ENCODE measurements at regions not wholly inside any gene's neighbourhood (a gene's known extent, or its start where the extent isn't known, plus 50 kb on each side); places are given as distances from the start of the nearest gene placed in this dataset.

GRCh38 chr13:74017301-74018061 lies 116.7 kb downstream of the KLF12 start:
- no peak overlapping the region for H3K27ac Mint-ChIP-seq
- no peak for DNase-seq
- H3K4me1 Mint-ChIP-seq = no peaks in the 10 kb centered on the region
- CTCF ChIA-PET = no interaction called here
- no peaks in the 10 kb centered on the region for H3K27me3 Mint-ChIP-seq
- peaks cover 18% of the 10 kb centered on the region for H3K36me3 Mint-ChIP-seq (ENCODE audit: low read depth)
- peaks cover 12% of the 10 kb centered on the region for H3K9me3 Mint-ChIP-seq
- no peak overlapping the region for H3K4me3 Mint-ChIP-seq
- POLR2A ChIA-PET = interaction anchor here (0.6 kb wide), 1 partner anchor 120 kb away, joined by 3 read pairs; no protein-coding TSS in a partner anchor

- no peaks in the 10 kb centered on the region for H3K27me3 Mint-ChIP-seq
- DNase-seq = no peak
- no peaks in the 10 kb centered on the region for H3K4me1 Mint-ChIP-seq
- POLR2A ChIA-PET = no interaction called here
- no peak overlapping the region for H3K4me3 Mint-ChIP-seq
- peaks cover under 1% of the 10 kb centered on the region for H3K36me3 Mint-ChIP-seq (ENCODE audit: low read depth)
- H3K9me3 Mint-ChIP-seq = no peaks in the 10 kb centered on the region
- CTCF ChIA-PET = no interaction called here
- no peak overlapping the region for H3K27ac Mint-ChIP-seq
Measured at GRCh38 chr13:74015137-74015536, 119.1 kb downstream of the KLF12 start.

DNA sequence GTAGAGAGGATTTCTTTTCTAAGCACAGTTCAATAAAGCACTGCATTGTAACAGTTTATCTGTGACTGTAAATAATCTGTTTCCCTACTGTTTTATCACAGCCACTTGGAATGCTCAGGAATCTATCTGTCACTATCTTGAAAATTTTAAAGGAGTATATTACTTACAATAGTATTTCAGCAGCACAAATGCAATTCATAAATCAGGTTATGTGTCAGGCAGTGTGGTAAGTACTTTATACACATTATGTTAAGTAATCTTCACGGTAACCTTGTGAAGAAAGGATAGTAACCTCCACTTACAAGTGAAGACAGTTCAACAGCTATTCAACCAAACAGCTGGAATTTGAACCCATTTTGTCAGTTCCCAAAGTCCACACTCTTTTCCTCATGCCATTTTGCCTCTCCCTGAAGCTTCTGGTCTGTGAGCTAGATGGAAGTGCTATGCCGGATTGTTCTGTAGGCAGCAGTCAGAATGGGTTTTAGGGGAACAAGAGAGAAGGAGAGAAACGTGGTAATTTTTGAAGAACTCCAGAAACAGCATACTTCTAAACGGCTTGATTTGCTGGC lies 125.0 kb downstream of the KLF12 start:
- DNase-seq = no peak
- H3K27me3 Mint-ChIP-seq = no peaks in the 10 kb centered on the region
- CTCF ChIA-PET = no interaction called here
- no peaks in the 10 kb centered on the region for H3K4me1 Mint-ChIP-seq
- peaks cover 9% of the 10 kb centered on the region for H3K36me3 Mint-ChIP-seq (ENCODE audit: low read depth)
- no peak overlapping the region for H3K27ac Mint-ChIP-seq
- POLR2A ChIA-PET = interaction anchor here (1.3 kb wide), 1 partner anchor 136 kb away, joined by 3 read pairs; no protein-coding TSS in a partner anchor
- H3K4me3 Mint-ChIP-seq = no peak overlapping the region
- no peaks in the 10 kb centered on the region for H3K9me3 Mint-ChIP-seq

GRCh38 chr13:74006666-74007065 lies 127.5 kb downstream of the KLF12 start:
- H3K27me3 Mint-ChIP-seq = no peaks in the 10 kb centered on the region
- POLR2A ChIA-PET = no interaction called here
- H3K4me1 Mint-ChIP-seq = no peaks in the 10 kb centered on the region

GRCh38 chr13:74005320-74006157 lies 128.7 kb downstream of the KLF12 start:
- ChIA-PET CTCF (no interaction called here), POLR2A (no interaction called here)
- no peak overlapping the region for H3K27ac Mint-ChIP-seq
- no peaks in the 10 kb centered on the region for H3K4me1 Mint-ChIP-seq
- H3K36me3 Mint-ChIP-seq (ENCODE audit: low read depth) = peaks cover 9% of the 10 kb centered on the region
- no peaks in the 10 kb centered on the region for H3K9me3 Mint-ChIP-seq
- H3K4me3 Mint-ChIP-seq = no peak overlapping the region
- no peaks in the 10 kb centered on the region for H3K27me3 Mint-ChIP-seq
- no peak for DNase-seq

More at GRCh38 chr13:74006666-74007065, 127.5 kb downstream of the KLF12 start:
- Mint-ChIP-seq H3K27ac (no peak overlapping the region), H3K36me3 (ENCODE audit: low read depth) (peaks cover 9% of the 10 kb centered on the region), H3K9me3 (no peaks in the 10 kb centered on the region), H3K4me3 (no peak overlapping the region)
- CTCF ChIA-PET = no interaction called here
- DNase-seq = no peak

DNA sequence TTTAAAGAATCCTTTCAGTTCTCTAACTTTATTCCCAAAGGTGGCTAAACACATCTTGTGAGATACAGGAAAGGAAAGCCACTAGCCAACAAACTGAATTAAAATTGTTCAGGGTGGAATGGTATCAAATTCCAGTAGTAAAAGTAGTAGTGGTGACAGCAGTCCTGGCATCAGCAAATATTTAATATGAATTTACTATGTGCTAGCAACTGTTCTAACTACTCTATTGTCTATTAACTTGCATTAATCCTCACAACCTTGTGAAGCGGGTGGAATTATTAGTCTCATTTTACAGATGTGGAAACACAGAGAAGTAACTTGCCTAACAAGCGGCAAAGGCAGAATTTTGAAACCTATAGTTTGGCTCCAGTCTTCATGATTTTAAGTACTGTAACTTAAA lies 130.1 kb downstream of the KLF12 start:
- Mint-ChIP-seq H3K4me3 (no peak overlapping the region), H3K27me3 (no peaks in the 10 kb centered on the region), H3K9me3 (no peaks in the 10 kb centered on the region), H3K36me3 (ENCODE audit: low read depth) (peaks cover 4% of the 10 kb centered on the region), H3K27ac (no peak overlapping the region), H3K4me1 (peaks cover 3% of the 10 kb centered on the region)
- no peak for DNase-seq
- ChIA-PET POLR2A (no interaction called here), CTCF (no interaction called here)

DNA sequence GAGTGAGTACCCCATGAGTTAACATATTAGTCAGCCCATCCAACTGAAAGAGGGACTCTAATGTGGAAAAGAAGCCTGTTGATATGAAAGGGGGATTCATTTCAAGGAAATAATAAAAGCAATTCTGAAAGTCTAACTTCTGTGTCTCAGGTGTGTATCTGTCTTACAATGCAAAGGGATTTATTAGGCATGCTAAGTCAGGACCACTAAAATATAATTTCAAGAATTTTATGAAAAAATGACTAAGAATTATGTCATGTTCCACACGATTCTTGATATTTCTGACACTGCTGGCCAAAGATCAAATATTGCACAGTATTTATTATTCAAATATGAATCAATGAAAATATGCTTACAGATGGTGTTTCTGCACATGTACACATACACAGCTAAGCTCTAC lies 130.8 kb downstream of the KLF12 start:
- H3K27me3 Mint-ChIP-seq = no peaks in the 10 kb centered on the region
- H3K36me3 Mint-ChIP-seq (ENCODE audit: low read depth) = peaks cover 4% of the 10 kb centered on the region
- CTCF ChIA-PET = no interaction called here
- POLR2A ChIA-PET = no interaction called here
- H3K4me1 Mint-ChIP-seq = peaks cover 6% of the 10 kb centered on the region
- no peak for DNase-seq
- H3K9me3 Mint-ChIP-seq = no peaks in the 10 kb centered on the region
- H3K27ac Mint-ChIP-seq = no peak overlapping the region
- H3K4me3 Mint-ChIP-seq = no peak overlapping the region

GRCh38 chr13:74000876-74001275 lies 133.3 kb downstream of the KLF12 start:
- peaks cover 6% of the 10 kb centered on the region for H3K4me1 Mint-ChIP-seq
- no peak overlapping the region for H3K27ac Mint-ChIP-seq
- no peaks in the 10 kb centered on the region for H3K36me3 Mint-ChIP-seq (ENCODE audit: low read depth)
- DNase-seq = no peak
- ChIA-PET CTCF (no interaction called here), POLR2A (no interaction called here)
- no peaks in the 10 kb centered on the region for H3K27me3 Mint-ChIP-seq
- H3K9me3 Mint-ChIP-seq = no peaks in the 10 kb centered on the region
- no peak overlapping the region for H3K4me3 Mint-ChIP-seq

GRCh38 chr13:73998631-73999030 lies 135.6 kb downstream of the KLF12 start:
- H3K36me3 Mint-ChIP-seq (ENCODE audit: low read depth) = peaks cover 10% of the 10 kb centered on the region
- peaks cover 6% of the 10 kb centered on the region for H3K4me1 Mint-ChIP-seq
- H3K27ac Mint-ChIP-seq = no peak overlapping the region
- POLR2A ChIA-PET = interaction anchor here (1.1 kb wide), 1 partner anchor 64 kb away, joined by 3 read pairs; no protein-coding TSS in a partner anchor
- H3K4me3 Mint-ChIP-seq = no peak overlapping the region
- DNase-seq = no peak
- CTCF ChIA-PET = no interaction called here
- H3K27me3 Mint-ChIP-seq = no peaks in the 10 kb centered on the region
- H3K9me3 Mint-ChIP-seq = no peaks in the 10 kb centered on the region

DNA sequence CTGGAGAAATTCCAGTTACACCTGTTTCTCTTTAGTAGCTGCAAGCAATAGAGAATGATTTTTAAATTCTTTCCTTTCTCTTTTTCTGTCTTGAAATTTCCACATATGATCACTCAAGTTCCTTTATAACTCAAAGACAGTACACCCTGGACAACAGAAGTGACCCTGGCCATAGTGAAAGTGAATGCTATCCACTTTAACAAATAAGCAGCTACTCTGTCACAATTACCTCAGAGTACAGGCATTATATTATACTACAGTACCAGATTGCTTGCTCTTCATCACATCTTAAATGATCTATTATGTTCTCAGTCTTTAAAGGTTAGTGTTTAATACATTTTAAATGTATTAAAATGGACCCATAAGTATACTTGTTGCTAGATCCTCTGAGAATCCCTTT lies 136.2 kb downstream of the KLF12 start:
- DNase-seq = no peak
- no peaks in the 10 kb centered on the region for H3K9me3 Mint-ChIP-seq
- H3K36me3 Mint-ChIP-seq (ENCODE audit: low read depth) = peaks cover 13% of the 10 kb centered on the region
- H3K27me3 Mint-ChIP-seq = no peaks in the 10 kb centered on the region
- H3K4me1 Mint-ChIP-seq = peaks cover 6% of the 10 kb centered on the region
- no peak overlapping the region for H3K27ac Mint-ChIP-seq
- CTCF ChIA-PET = no interaction called here
- POLR2A ChIA-PET = interaction anchor here (1.1 kb wide), 1 partner anchor 64 kb away, joined by 3 read pairs; no protein-coding TSS in a partner anchor
- no peak overlapping the region for H3K4me3 Mint-ChIP-seq

DNA sequence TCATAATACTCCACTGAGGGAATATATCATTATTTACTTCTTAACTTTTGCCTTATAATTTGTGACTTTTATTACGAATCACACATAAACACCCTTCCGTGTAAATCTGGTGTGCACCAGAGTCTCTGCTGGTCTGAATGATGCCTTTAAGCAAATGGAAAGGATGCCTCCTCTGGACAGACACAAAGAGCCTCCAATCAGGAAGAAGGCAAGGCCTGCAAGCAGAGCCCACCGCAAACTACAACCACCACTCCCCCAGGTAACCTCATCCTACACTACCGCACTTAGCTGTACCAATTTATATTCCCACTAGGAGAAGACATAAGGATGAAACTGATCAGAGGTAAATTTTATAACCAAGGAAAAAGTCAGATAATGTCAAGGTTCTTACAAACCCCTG lies 137.6 kb downstream of the KLF12 start:
- no peak overlapping the region for H3K27ac Mint-ChIP-seq
- POLR2A ChIA-PET = no interaction called here

DNA sequence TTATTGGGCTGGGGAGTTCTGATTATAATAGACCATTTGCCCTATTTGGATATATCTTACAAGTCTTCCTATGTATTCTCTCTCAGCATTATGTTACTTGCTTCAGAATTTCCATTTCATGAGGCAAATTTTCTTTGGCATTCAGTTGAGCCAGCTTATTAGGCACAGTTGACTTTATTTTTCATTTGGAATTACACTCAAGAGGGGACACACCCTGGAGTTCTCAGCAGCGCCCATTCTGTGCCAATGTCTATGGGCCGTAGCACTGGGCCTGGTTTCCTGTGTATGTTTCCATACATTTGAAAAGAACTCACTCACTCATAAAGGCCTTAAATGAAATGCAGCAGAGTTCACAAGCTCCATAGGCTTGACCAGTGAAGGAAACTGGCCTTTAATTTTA lies 138.5 kb downstream of the KLF12 start:
- ChIA-PET CTCF (no interaction called here), POLR2A (no interaction called here)
- H3K4me1 Mint-ChIP-seq = peaks cover 6% of the 10 kb centered on the region
- H3K4me3 Mint-ChIP-seq = no peak overlapping the region
- H3K27me3 Mint-ChIP-seq = no peaks in the 10 kb centered on the region
- peaks cover 17% of the 10 kb centered on the region for H3K36me3 Mint-ChIP-seq (ENCODE audit: low read depth)
- no peak overlapping the region for H3K27ac Mint-ChIP-seq
- no peaks in the 10 kb centered on the region for H3K9me3 Mint-ChIP-seq
- no peak for DNase-seq

More for the DNA sequence above, 137.6 kb downstream of the KLF12 start:
- Mint-ChIP-seq H3K4me3 (no peak overlapping the region), H3K36me3 (ENCODE audit: low read depth) (peaks cover 17% of the 10 kb centered on the region), H3K9me3 (no peaks in the 10 kb centered on the region), H3K27me3 (no peaks in the 10 kb centered on the region), H3K4me1 (peaks cover 6% of the 10 kb centered on the region)
- DNase-seq = no peak
- CTCF ChIA-PET = no interaction called here

GRCh38 chr13:73993661-73994060 lies 140.5 kb downstream of the KLF12 start:
- Mint-ChIP-seq H3K4me1 (peaks cover 3% of the 10 kb centered on the region), H3K9me3 (no peaks in the 10 kb centered on the region), H3K27ac (no peak overlapping the region), H3K4me3 (no peak overlapping the region), H3K27me3 (no peaks in the 10 kb centered on the region), H3K36me3 (ENCODE audit: low read depth) (peaks cover 17% of the 10 kb centered on the region)
- ChIA-PET POLR2A (no interaction called here), CTCF (interaction anchor here (0.6 kb wide), 1 partner anchor 340 kb away, joined by 3 read pairs; no protein-coding TSS in a partner anchor)
- no peak for DNase-seq
